ENCODE measurements at regions not wholly inside any gene's neighbourhood (a gene's known extent, or its start where the extent isn't known, plus 50 kb on each side); places are given as distances from the start of the nearest gene placed in this dataset.

DNA sequence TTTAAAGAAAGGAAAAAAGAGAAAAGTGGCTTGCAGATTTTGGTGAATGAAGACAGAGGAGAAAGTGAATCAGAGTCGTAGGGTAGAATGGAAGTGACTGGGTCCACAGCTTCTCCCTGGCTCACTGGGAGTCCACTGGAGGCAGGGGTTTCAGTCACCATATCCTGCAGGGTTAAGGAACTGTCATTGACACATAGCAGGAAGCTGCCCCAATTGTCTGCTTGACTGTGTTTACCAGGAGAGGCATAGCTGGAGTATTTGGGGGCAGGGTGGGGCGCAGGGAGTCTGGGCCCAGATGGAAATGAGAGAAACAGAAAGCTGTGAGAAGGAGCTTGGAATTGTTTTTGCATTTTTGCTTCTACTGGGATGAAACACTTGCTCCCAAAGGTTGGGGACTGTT, 228.8 kb upstream of the CSF3R start:
- DNase-seq (ENCODE audit: low read depth, low spot score), result no peak
- Histone ChIP-seq H3K4me3 (no peak overlapping the region), H3K9ac (ENCODE audit: insufficient read length) (no peak overlapping the region), H3K27ac (no peak overlapping the region; the same call in 1 of the 2 replicates), H3K9me3 (ENCODE audit: low read depth, low read length) (no peaks in the 10 kb centered on the region), H3K36me3 (ENCODE audit: insufficient read depth, low read length) (no peaks in the 10 kb centered on the region)
- TF ChIP-seq EZH2 (IDR thresholded peaks at IDR 0.05) (no peak), FOXP2 (optimal IDR thresholded peaks at IDR 0.05; ENCODE audit: control extremely low read depth, extremely low read length, insufficient read depth) (no peak), POLR2AphosphoS5 (IDR thresholded peaks at IDR 0.05; ENCODE audit: borderline replicate concordance, low read depth, low read length) (no peak)

DNA sequence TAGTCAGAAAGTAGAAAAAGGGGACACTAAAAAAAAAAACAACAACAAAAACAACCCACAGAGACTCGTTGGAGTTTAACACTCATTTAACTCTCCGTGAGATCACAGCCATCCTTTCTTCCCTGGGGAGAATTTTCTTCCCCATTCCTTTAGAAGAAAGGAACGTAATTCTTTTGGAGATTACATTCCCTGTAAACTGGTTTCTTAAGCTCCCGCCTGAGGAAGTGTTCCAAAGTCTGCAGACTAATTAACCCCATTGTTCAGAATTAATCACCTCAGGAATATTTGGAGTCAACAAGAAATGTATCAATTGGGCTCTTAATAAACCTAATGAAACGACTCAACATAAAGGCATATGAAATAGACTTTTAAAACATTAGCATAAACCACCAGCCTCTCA, 228.2 kb upstream of the CSF3R start:
- Histone ChIP-seq H3K9ac (ENCODE audit: insufficient read length) (no peak overlapping the region), H3K36me3 (ENCODE audit: insufficient read depth, low read length) (no peaks in the 10 kb centered on the region), H3K9me3 (ENCODE audit: low read depth, low read length) (no peaks in the 10 kb centered on the region), H3K4me3 (peak overlapping the region; percentile 34; the same call in 1 of the 2 replicates), H3K27ac (peak overlapping the region; percentile 47; the same call in 1 of the 2 replicates)
- no peak for DNase-seq (ENCODE audit: low read depth, low spot score)
- TF ChIP-seq FOXP2 (optimal IDR thresholded peaks at IDR 0.05; ENCODE audit: control extremely low read depth, extremely low read length, insufficient read depth) (no peak), POLR2AphosphoS5 (IDR thresholded peaks at IDR 0.05; ENCODE audit: borderline replicate concordance, low read depth, low read length) (no peak), EZH2 (IDR thresholded peaks at IDR 0.05) (no peak)

DNA sequence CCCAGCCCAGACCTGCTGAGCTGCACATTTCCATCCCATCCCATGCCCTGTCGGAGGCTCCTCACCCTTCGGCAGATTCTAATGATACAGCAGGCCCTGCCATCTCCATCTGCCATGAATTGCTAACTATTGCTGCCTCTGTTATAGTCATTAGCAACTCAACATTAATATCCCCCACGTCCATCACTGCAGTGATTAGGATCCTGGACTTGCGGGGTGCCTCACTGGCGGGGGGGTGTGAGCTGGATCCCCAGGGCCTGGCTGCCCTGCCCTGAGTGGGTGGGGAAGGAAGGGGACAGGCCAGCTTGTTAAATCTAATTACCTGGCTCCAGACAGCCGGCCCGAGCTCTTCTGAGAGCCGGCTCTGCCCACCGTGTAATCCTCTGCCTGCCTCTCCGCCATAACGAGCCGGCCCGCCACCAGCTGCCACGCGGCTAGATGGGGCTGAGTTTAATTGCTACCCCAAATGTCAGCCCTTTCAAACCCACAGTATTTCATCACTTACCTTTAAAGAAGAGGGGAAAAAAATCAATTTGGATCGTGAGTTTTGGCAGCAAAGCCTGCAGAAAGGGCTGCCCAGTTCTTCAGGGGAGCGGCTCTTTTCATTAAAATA, 227.3 kb upstream of the CSF3R start:
- TF ChIP-seq POLR2AphosphoS5 (IDR thresholded peaks at IDR 0.05; ENCODE audit: borderline replicate concordance, low read depth, low read length) (no peak), FOXP2 (optimal IDR thresholded peaks at IDR 0.05; ENCODE audit: control extremely low read depth, extremely low read length, insufficient read depth) (no peak), EZH2 (IDR thresholded peaks at IDR 0.05) (no peak)
- no peaks in the 10 kb centered on the region for H3K9me3 ChIP-seq (ENCODE audit: low read depth, low read length)
- DNase-seq (ENCODE audit: low read depth, low spot score), result no peak

DNA sequence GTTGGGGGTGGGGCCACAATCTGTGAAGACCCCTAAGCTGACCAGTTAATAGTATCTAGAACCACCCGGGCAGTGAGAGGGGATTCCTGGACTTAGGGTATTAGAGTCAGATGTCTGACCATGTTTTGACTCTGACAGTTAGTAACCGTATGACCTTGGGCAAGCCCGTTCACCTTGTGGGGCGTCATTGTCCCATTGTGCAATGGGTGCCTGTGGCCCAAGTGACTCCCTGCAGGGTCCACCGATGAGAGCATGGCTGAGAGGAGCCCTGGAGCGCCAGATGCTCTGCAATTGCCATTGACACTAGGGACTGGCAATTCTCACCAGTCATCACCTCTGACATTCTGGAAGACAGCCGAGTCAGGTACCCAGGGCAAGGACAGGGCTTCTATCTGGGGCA, 225.9 kb upstream of the CSF3R start:
- Histone ChIP-seq H3K27ac (no peak overlapping the region), H3K36me3 (ENCODE audit: insufficient read depth, low read length) (no peaks in the 10 kb centered on the region), H3K4me3 (no peak overlapping the region), H3K9me3 (ENCODE audit: low read depth, low read length) (no peaks in the 10 kb centered on the region), H3K9ac (ENCODE audit: insufficient read length) (no peak overlapping the region)
- DNase-seq (ENCODE audit: low read depth, low spot score), result no peak
- TF ChIP-seq FOXP2 (optimal IDR thresholded peaks at IDR 0.05; ENCODE audit: control extremely low read depth, extremely low read length, insufficient read depth) (no peak), POLR2AphosphoS5 (IDR thresholded peaks at IDR 0.05; ENCODE audit: borderline replicate concordance, low read depth, low read length) (no peak), EZH2 (IDR thresholded peaks at IDR 0.05) (no peak)

More for the DNA sequence above, 227.3 kb upstream of the CSF3R start:
- Histone ChIP-seq H3K9ac (ENCODE audit: insufficient read length) (no peak overlapping the region), H3K4me3 (no peak overlapping the region), H3K27ac (no peak overlapping the region), H3K36me3 (ENCODE audit: insufficient read depth, low read length) (no peaks in the 10 kb centered on the region)

DNA sequence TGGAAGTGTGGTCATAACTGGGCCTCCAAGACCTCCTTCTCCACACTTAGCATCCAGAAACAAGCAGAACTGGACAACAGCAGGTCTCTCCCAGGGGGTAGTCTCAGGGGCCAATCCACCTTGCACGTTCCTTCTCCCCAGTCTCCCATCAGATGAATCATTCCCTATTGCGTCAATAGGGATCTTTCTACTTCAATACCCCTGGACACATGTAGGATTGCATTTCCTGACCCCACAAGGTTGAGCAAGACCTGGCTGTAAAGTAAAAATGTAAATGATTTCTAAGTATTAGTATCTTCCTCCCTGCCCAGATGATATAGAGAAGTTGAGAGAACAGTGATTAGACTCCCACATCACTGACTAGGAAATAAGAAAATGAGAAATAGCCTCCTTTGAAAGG, 224.5 kb upstream of the CSF3R start:
- Histone ChIP-seq H3K27ac (no peak overlapping the region), H3K4me3 (no peak overlapping the region), H3K9me3 (ENCODE audit: low read depth, low read length) (no peaks in the 10 kb centered on the region), H3K9ac (ENCODE audit: insufficient read length) (no peak overlapping the region), H3K36me3 (ENCODE audit: insufficient read depth, low read length) (no peaks in the 10 kb centered on the region)
- DNase-seq (ENCODE audit: low read depth, low spot score), result no peak
- TF ChIP-seq EZH2 (IDR thresholded peaks at IDR 0.05) (no peak), FOXP2 (optimal IDR thresholded peaks at IDR 0.05; ENCODE audit: control extremely low read depth, extremely low read length, insufficient read depth) (no peak), POLR2AphosphoS5 (IDR thresholded peaks at IDR 0.05; ENCODE audit: borderline replicate concordance, low read depth, low read length) (no peak)

- Histone ChIP-seq H3K27ac (no peak overlapping the region), H3K9ac (ENCODE audit: insufficient read length) (no peak overlapping the region), H3K9me3 (ENCODE audit: low read depth, low read length) (no peaks in the 10 kb centered on the region), H3K36me3 (ENCODE audit: insufficient read depth, low read length) (no peaks in the 10 kb centered on the region), H3K4me3 (no peak overlapping the region)
- no peak for TF ChIP-seq EZH2 (IDR thresholded peaks at IDR 0.05)
- no peak for TF ChIP-seq FOXP2 (optimal IDR thresholded peaks at IDR 0.05; ENCODE audit: control extremely low read depth, extremely low read length, insufficient read depth)
- TF ChIP-seq POLR2AphosphoS5 (IDR thresholded peaks at IDR 0.05; ENCODE audit: borderline replicate concordance, low read depth, low read length), result no peak
- DNase-seq (ENCODE audit: low read depth, low spot score), result no peak
Measured at GRCh38 chr1:36706416-36706815, 223.7 kb upstream of the CSF3R start.

- DNase-seq (ENCODE audit: low read depth, low spot score), result no peak
- Histone ChIP-seq H3K4me3 (no peak overlapping the region), H3K9ac (ENCODE audit: insufficient read length) (no peak overlapping the region), H3K36me3 (ENCODE audit: insufficient read depth, low read length) (no peaks in the 10 kb centered on the region), H3K9me3 (ENCODE audit: low read depth, low read length) (no peaks in the 10 kb centered on the region), H3K27ac (no peak overlapping the region)
- TF ChIP-seq POLR2AphosphoS5 (IDR thresholded peaks at IDR 0.05; ENCODE audit: borderline replicate concordance, low read depth, low read length), result no peak
- no peak for TF ChIP-seq FOXP2 (optimal IDR thresholded peaks at IDR 0.05; ENCODE audit: control extremely low read depth, extremely low read length, insufficient read depth)
- TF ChIP-seq EZH2 (IDR thresholded peaks at IDR 0.05), result no peak
Measured at GRCh38 chr1:36705629-36706028, 222.9 kb upstream of the CSF3R start.

DNA sequence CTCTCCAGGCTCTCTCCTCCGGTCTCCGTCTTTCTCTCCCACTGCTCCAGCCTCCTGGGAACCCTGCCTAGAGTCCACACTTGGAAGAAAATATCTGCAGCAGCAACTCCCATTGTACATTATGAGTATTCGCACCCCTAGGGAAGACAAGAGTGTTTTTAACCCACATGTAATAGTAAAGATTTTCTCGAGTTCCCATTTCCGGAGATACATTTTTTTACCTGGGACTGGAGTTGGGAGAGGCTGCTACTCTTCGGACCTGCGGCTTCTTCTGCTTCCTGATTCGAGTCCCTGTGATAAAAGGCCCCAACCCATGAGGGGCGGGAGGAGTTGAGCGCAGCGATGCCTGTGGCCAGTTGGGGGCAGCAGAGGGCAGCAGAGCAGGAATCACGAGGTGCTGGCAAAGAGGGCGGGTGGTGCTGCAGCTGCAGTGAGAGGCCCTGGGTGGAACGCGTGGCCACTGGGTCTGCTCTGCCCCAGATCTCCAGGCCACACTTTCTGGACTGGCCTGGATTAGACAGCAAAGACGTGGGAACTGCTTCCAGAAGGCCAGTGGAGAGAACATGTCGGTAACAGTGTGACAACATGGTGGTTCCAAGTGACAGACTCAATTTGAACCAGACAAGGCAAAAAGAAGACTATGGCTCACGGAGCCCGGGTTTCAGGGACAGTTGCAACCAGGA, 221.0 kb upstream of the CSF3R start:
- peak overlapping the region; percentile 24 for H3K9ac ChIP-seq (ENCODE audit: insufficient read length)
- H3K36me3 ChIP-seq (ENCODE audit: insufficient read depth, low read length), result no peaks in the 10 kb centered on the region
- H3K9me3 ChIP-seq (ENCODE audit: low read depth, low read length), result no peaks in the 10 kb centered on the region
- peak overlapping the region; percentile 40; the same call in 1 of the 2 replicates for H3K27ac ChIP-seq
- no peak for TF ChIP-seq FOXP2 (optimal IDR thresholded peaks at IDR 0.05; ENCODE audit: control extremely low read depth, extremely low read length, insufficient read depth)
- TF ChIP-seq POLR2AphosphoS5 (IDR thresholded peaks at IDR 0.05; ENCODE audit: borderline replicate concordance, low read depth, low read length), result no peak
- no peak for TF ChIP-seq EZH2 (IDR thresholded peaks at IDR 0.05)
- DNase-seq (ENCODE audit: low read depth, low spot score), result peak; percentile 45
- 0 out of 2 replicates have a peak overlapping the region, but pooled peaks have one; percentile 4 for H3K4me3 ChIP-seq
